IPS-15b (cell line): ENCODE measurements at regions not wholly inside any gene's neighbourhood (a gene's known extent, or its start where the extent isn't known, plus 50 kb on each side); places are given as distances from the start of the nearest gene placed in this dataset.

Experiments
- H3K27me3 ChIP-seq: one replicate; pipeline ENCODE4 v1.6.1; 2013; ENCODE audit warnings: low read length; ENCODE audit not compliant: control insufficient read depth, insufficient read depth
- H3K36me3 ChIP-seq: one replicate; pipeline ENCODE4 v1.6.1; 2013; ENCODE audit warnings: low read length; ENCODE audit not compliant: control insufficient read depth, insufficient read depth
- H3K4me1 ChIP-seq: one replicate; pipeline ENCODE4 v1.6.1; 2013; ENCODE audit warnings: mild to moderate bottlenecking, low read length; ENCODE audit not compliant: control insufficient read depth, insufficient read depth
- H3K4me3 ChIP-seq: one replicate; pipeline ENCODE4 v1.5.1; 2013; ENCODE audit warnings: low read depth, low read length
- H3K9ac ChIP-seq: one replicate; pipeline ENCODE4 v1.6.1; 2013; ENCODE audit warnings: low read depth, mild to moderate bottlenecking, low read length
- H3K9me3 ChIP-seq: one replicate; pipeline ENCODE4 v1.6.1; 2013; ENCODE audit warnings: mild to moderate bottlenecking, low read length; ENCODE audit not compliant: control insufficient read depth, insufficient read depth

GRCh38 chr14:53880761-53881160 is 75.9 kb downstream of the BMP4 start:
- Histone ChIP-seq H3K4me1 (no peaks in the 10 kb centered on the region), H3K9me3 (no peaks in the 10 kb centered on the region), H3K4me3 (no peak overlapping the region), H3K36me3 (no peaks in the 10 kb centered on the region), H3K9ac (no peak overlapping the region), H3K27me3 (no peaks in the 10 kb centered on the region)

GRCh38 chr14:53879747-53880146 is 76.9 kb downstream of the BMP4 start:
- Histone ChIP-seq H3K9ac (no peak overlapping the region), H3K4me3 (no peak overlapping the region), H3K36me3 (no peaks in the 10 kb centered on the region), H3K27me3 (no peaks in the 10 kb centered on the region), H3K9me3 (no peaks in the 10 kb centered on the region), H3K4me1 (no peaks in the 10 kb centered on the region)

- H3K9me3 ChIP-seq, result no peaks in the 10 kb centered on the region
- no peaks in the 10 kb centered on the region for H3K4me1 ChIP-seq
- H3K9ac ChIP-seq, result no peak overlapping the region
- no peaks in the 10 kb centered on the region for H3K27me3 ChIP-seq
- no peak overlapping the region for H3K4me3 ChIP-seq
- H3K36me3 ChIP-seq, result no peaks in the 10 kb centered on the region
Observed at GRCh38 chr14:53879022-53879686, 77.5 kb downstream of the BMP4 start.

GRCh38 chr14:53875324-53875897 is 81.2 kb downstream of the BMP4 start:
- Histone ChIP-seq H3K9me3 (no peaks in the 10 kb centered on the region), H3K4me1 (no peaks in the 10 kb centered on the region), H3K9ac (no peak overlapping the region), H3K4me3 (no peak overlapping the region), H3K27me3 (no peaks in the 10 kb centered on the region), H3K36me3 (no peaks in the 10 kb centered on the region)

- Histone ChIP-seq H3K9ac (no peak overlapping the region), H3K36me3 (no peaks in the 10 kb centered on the region), H3K27me3 (no peaks in the 10 kb centered on the region), H3K9me3 (no peaks in the 10 kb centered on the region), H3K4me1 (no peaks in the 10 kb centered on the region), H3K4me3 (no peak overlapping the region)
Observed at GRCh38 chr14:53874704-53875103, 81.9 kb downstream of the BMP4 start.

GRCh38 chr14:53872681-53873089 is 83.9 kb downstream of the BMP4 start:
- Histone ChIP-seq H3K27me3 (no peaks in the 10 kb centered on the region), H3K36me3 (no peaks in the 10 kb centered on the region), H3K9me3 (no peaks in the 10 kb centered on the region), H3K4me3 (no peak overlapping the region), H3K4me1 (no peaks in the 10 kb centered on the region), H3K9ac (no peak overlapping the region)

- H3K4me3 ChIP-seq, result no peak overlapping the region
Observed at GRCh38 chr14:53871951-53872350, 84.7 kb downstream of the BMP4 start.

GRCh38 chr14:53871011-53871410 is 85.6 kb downstream of the BMP4 start:
- Histone ChIP-seq H3K36me3 (no peaks in the 10 kb centered on the region), H3K9ac (no peak overlapping the region), H3K9me3 (no peaks in the 10 kb centered on the region), H3K4me3 (no peak overlapping the region), H3K4me1 (no peaks in the 10 kb centered on the region), H3K27me3 (no peaks in the 10 kb centered on the region)

More at GRCh38 chr14:53871951-53872350, 84.7 kb downstream of the BMP4 start:
- Histone ChIP-seq H3K4me1 (no peaks in the 10 kb centered on the region), H3K36me3 (no peaks in the 10 kb centered on the region), H3K27me3 (no peaks in the 10 kb centered on the region), H3K9me3 (no peaks in the 10 kb centered on the region), H3K9ac (no peak overlapping the region)

- Histone ChIP-seq H3K9me3 (no peaks in the 10 kb centered on the region), H3K4me1 (no peaks in the 10 kb centered on the region), H3K9ac (no peak overlapping the region), H3K4me3 (no peak overlapping the region), H3K36me3 (no peaks in the 10 kb centered on the region), H3K27me3 (no peaks in the 10 kb centered on the region)
Observed at GRCh38 chr14:53865711-53866110, 90.9 kb downstream of the BMP4 start.

GRCh38 chr14:53861781-53862180 is 94.8 kb downstream of the BMP4 start:
- H3K4me3 ChIP-seq, result no peak overlapping the region
- no peaks in the 10 kb centered on the region for H3K27me3 ChIP-seq
- H3K9ac ChIP-seq, result no peak overlapping the region
- no peaks in the 10 kb centered on the region for H3K36me3 ChIP-seq
- H3K9me3 ChIP-seq, result no peaks in the 10 kb centered on the region
- H3K4me1 ChIP-seq, result no peaks in the 10 kb centered on the region

GRCh38 chr14:53858345-53858684 is 98.3 kb downstream of the BMP4 start:
- no peaks in the 10 kb centered on the region for H3K4me1 ChIP-seq
- H3K27me3 ChIP-seq, result no peaks in the 10 kb centered on the region
- H3K4me3 ChIP-seq, result no peak overlapping the region
- no peaks in the 10 kb centered on the region for H3K9me3 ChIP-seq
- no peak overlapping the region for H3K9ac ChIP-seq
- no peaks in the 10 kb centered on the region for H3K36me3 ChIP-seq

- Histone ChIP-seq H3K9ac (no peak overlapping the region), H3K36me3 (no peaks in the 10 kb centered on the region), H3K4me1 (no peaks in the 10 kb centered on the region), H3K27me3 (no peaks in the 10 kb centered on the region), H3K4me3 (no peak overlapping the region), H3K9me3 (no peaks in the 10 kb centered on the region)
Observed at GRCh38 chr14:53857625-53858344, 98.8 kb downstream of the BMP4 start.
